ENCODE measurements at regions not wholly inside any gene's neighbourhood (a gene's known extent, or its start where the extent isn't known, plus 50 kb on each side); places are given as distances from the start of the nearest gene placed in this dataset.

DNA sequence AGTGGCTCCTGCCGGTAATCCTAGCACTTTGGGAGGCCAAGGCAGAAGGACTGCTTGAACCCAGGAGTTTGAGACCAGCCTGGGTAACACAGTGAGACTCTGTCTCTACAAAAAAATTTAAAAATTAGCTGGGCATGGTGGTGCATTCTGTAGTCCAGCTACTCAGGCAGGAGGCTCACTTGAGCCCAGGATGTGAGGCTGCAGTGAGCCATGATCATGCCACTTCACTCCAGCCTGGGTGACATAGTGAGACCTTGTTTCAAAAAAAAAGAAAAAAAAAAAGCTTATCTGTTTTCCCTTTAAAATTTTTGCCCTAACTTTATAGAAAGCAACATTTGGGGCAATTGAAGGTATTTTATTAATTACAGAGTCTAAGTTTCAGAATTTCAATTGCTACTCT is 486.0 kb downstream of the BCAT1 start:
- Histone ChIP-seq H3K36me3 (ENCODE audit: low read depth, missing control alignments) (no peaks in the 10 kb centered on the region), H3K4me3 (no peak overlapping the region), H3K4me1 (no peaks in the 10 kb centered on the region), H3K9me3 (no peaks in the 10 kb centered on the region), H3K27ac (no peak overlapping the region), H3K27me3 (no peaks in the 10 kb centered on the region)
- WGBS, 2 donors: 85 to 100% methylated on average over 1 of the region's 1 CpG
- intact Hi-C loops (cut with DNase I; ENCODE audit: low total_unique reads): no loop called here
- TF ChIP-seq POLR2A (IDR thresholded peaks at IDR 0.05): no peak
- no peak for TF ChIP-seq CTCF (IDR thresholded peaks at IDR 0.05)
- no peak for DNase-seq

DNA sequence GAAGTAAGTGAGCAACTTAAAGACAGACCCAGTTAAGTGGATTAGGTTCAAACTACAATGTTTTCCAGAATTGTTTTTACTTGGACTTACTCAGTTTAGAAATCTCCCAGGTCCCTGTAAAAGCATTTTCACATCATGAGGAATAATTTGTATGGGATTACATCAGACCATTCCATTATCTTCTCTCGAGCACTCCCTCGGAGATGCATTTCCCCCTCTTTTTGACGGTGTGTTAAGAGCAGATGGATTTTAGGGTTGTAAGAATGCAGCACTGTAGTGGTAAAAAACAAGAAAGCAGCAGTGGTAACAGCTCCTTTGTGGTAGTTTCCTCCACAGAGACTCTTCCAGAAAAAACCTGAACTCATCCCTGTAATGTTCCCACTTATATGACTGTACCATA is 488.4 kb downstream of the BCAT1 start:
- H3K9me3 ChIP-seq: no peaks in the 10 kb centered on the region
- TF ChIP-seq POLR2A (IDR thresholded peaks at IDR 0.05) (no peak), CTCF (IDR thresholded peaks at IDR 0.05) (no peak)
- H3K36me3 ChIP-seq (ENCODE audit: low read depth, missing control alignments): no peaks in the 10 kb centered on the region
- H3K27me3 ChIP-seq: no peaks in the 10 kb centered on the region
- no peaks in the 10 kb centered on the region for H3K4me1 ChIP-seq
- no peak overlapping the region for H3K27ac ChIP-seq
- intact Hi-C loops (cut with DNase I; ENCODE audit: low total_unique reads): no loop called here
- H3K4me3 ChIP-seq: no peak overlapping the region
- WGBS, 2 donors: 66 to 78% methylated on average over 3 of the region's 3 CpGs
- no peak for DNase-seq

- Histone ChIP-seq H3K4me3 (no peak overlapping the region), H3K4me1 (no peaks in the 10 kb centered on the region), H3K36me3 (ENCODE audit: low read depth, missing control alignments) (no peaks in the 10 kb centered on the region), H3K27me3 (no peaks in the 10 kb centered on the region), H3K9me3 (no peaks in the 10 kb centered on the region), H3K27ac (no peak overlapping the region)
- intact Hi-C loops (cut with DNase I; ENCODE audit: low total_unique reads): no loop called here
- WGBS, 2 donors: 63 to 75% methylated on average over 2 of the region's 2 CpGs
- DNase-seq: no peak
- no peak for TF ChIP-seq CTCF (IDR thresholded peaks at IDR 0.05)
- no peak for TF ChIP-seq POLR2A (IDR thresholded peaks at IDR 0.05)
Measured at GRCh38 chr12:24460099-24460498, 488.8 kb downstream of the BCAT1 start.

DNA sequence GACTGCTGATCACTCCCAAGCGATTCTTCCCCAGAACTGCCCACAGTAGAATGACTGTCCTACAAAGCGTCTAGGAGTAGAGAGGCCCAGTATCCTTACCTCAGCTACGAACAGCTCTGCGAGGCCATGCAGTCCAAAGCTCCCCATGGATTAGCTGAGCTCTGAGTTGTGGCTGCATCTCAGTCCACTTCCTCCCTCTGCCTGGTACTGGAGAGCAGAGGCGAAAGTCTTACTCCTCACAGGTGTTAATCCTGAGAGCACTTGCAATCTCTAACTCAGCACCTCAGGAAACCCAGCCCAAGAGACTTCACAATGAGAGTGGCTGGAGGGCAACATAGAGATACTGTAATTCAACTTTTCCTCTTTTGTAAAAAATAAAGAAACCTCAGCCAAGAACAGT is 493.1 kb downstream of the BCAT1 start:
- H3K27ac ChIP-seq: no peak overlapping the region
- TF ChIP-seq CTCF (IDR thresholded peaks at IDR 0.05) (no peak), POLR2A (IDR thresholded peaks at IDR 0.05) (no peak)
- no peaks in the 10 kb centered on the region for H3K4me1 ChIP-seq
- H3K36me3 ChIP-seq (ENCODE audit: low read depth, missing control alignments): no peaks in the 10 kb centered on the region
- no peak overlapping the region for H3K4me3 ChIP-seq
- H3K9me3 ChIP-seq: no peaks in the 10 kb centered on the region
- no peak for DNase-seq
- H3K27me3 ChIP-seq: no peaks in the 10 kb centered on the region
- 87 to 100% methylated on average over 1 to 5 of the region's 5 CpGs for WGBS, 2 donors
- intact Hi-C loops (cut with DNase I; ENCODE audit: low total_unique reads): no loop called here

DNA sequence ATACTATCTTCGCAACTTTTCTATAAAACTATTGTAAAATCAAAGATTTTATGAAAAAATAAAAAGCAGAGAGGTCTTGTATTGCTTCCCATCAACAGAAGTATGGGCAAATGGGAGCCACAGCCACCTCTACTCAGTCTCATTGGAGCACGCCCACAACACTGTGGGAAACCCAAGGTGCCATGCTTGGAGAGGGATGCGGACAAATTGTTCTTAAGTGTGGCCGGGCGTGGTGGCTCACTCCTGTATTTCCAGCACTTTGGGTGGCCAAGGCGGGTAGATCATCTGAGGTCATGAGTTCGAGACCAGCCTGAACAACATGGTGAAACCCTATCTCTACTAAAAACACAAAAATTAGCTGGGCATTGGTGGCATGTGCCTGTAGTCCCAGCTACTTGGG is 498.2 kb upstream of the SOX5 start:
- H3K27me3 ChIP-seq: no peaks in the 10 kb centered on the region
- no peaks in the 10 kb centered on the region for H3K36me3 ChIP-seq (ENCODE audit: low read depth, missing control alignments)
- TF ChIP-seq CTCF (IDR thresholded peaks at IDR 0.05) (no peak), POLR2A (IDR thresholded peaks at IDR 0.05) (no peak)
- no peak overlapping the region for H3K4me3 ChIP-seq
- no peak overlapping the region for H3K27ac ChIP-seq
- intact Hi-C loops (cut with DNase I; ENCODE audit: low total_unique reads): no loop called here
- WGBS, 2 donors: 96 to 97% methylated on average over 7 of the region's 7 CpGs
- H3K9me3 ChIP-seq: no peaks in the 10 kb centered on the region
- H3K4me1 ChIP-seq: no peaks in the 10 kb centered on the region
- DNase-seq: no peak
